HFF-Myc (cell line): ENCODE measurements at regions not wholly inside any gene's neighbourhood (a gene's known extent, or its start where the extent isn't known, plus 50 kb on each side); places are given as distances from the start of the nearest gene placed in this dataset.

Experiments used
- DNase-seq: peaks from one replicate; pipeline ENCODE4 v3.0.0-alpha.2; 2011; ENCODE audit warnings: low read depth; ENCODE audit errors: extremely low read depth
- H3K4me3 ChIP-seq: replicated peaks from 2 replicates; pipeline ENCODE4 v1.5.1; 2011; ENCODE audit warnings: low read depth, mild to moderate bottlenecking, control low read depth, low read length
- TF ChIP-seq, protein P1 (sequence below): IDR thresholded peaks from 2 replicates; pipeline ENCODE4 v1.5.1; 2012; ENCODE audit warnings: mild to moderate bottlenecking, low read depth, low read length, control low read depth; ENCODE audit errors: missing control alignments

DNA sequence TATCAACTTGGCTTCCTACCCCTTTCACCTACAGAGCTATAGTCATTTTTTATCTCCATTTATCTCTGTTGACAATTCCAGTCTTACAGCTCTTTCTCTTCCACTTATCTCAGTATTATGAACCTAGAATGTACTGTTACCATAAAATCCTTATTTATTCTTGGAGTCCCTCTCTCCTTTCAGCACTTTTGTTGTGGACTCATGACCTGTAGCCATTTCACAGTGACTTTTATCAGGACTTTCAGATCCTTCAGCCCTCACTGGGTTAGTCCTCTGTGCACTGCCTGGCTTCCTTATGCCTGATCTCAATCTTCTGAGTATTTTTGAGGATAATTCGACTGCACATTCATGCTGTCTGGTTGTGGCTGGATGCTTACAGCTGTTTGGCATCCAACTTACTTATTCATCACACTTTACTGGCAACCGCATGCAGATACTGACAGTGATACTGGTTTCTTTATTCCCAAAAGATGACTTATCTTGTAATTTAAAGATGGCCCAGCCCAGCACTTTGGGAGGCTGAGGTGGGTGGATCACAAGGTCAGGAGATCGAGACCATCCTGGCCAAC is 293.3 kb downstream of the MAN2A1 start:
- TF ChIP-seq, protein P1, sequence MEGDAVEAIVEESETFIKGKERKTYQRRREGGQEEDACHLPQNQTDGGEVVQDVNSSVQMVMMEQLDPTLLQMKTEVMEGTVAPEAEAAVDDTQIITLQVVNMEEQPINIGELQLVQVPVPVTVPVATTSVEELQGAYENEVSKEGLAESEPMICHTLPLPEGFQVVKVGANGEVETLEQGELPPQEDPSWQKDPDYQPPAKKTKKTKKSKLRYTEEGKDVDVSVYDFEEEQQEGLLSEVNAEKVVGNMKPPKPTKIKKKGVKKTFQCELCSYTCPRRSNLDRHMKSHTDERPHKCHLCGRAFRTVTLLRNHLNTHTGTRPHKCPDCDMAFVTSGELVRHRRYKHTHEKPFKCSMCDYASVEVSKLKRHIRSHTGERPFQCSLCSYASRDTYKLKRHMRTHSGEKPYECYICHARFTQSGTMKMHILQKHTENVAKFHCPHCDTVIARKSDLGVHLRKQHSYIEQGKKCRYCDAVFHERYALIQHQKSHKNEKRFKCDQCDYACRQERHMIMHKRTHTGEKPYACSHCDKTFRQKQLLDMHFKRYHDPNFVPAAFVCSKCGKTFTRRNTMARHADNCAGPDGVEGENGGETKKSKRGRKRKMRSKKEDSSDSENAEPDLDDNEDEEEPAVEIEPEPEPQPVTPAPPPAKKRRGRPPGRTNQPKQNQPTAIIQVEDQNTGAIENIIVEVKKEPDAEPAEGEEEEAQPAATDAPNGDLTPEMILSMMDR, result no peak
- H3K4me3 ChIP-seq, result no peak overlapping the region
- no peak for DNase-seq

DNA sequence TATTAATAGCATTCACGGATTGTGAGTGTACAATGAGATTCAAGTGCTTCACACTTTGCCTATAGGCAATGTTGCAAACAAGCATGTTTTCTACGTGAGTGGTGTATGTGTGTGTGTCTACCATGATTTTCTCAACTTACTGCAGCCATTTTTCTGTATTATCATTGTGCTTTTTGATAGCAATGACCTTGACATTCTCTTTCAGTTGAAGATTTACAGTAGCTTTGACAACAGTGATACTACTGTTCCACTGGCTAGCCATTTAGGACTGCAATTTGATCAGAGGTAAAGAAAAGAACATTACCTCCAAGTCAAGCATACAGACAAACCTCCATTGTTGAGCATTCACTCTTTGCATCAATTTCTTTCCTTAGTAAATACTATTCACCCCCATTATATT is 297.0 kb downstream of the MAN2A1 start:
- TF ChIP-seq, protein P1, result no peak

DNA sequence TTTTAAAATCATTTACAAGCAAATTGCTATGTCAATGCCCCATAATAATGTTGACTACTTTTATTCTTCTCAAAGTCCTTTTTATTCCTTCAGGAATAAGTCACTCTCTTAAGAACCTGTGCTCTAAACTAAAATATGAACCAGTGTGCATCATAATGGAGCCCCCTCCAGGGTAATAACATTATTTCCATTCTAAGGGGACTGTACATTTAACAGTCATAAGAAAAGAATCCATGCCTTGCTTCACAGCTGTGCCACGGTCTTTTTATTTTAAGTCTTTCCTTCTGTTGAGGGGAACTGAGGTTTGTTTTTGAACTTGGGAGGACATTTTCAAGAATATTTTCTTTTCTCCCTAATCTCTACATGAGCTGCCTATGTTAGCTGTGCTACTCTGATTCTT is 297.6 kb downstream of the MAN2A1 start:
- DNase-seq, result no peak
- no peak overlapping the region for H3K4me3 ChIP-seq
- TF ChIP-seq, protein P1, result no peak

More for the DNA sequence above, 297.0 kb downstream of the MAN2A1 start:
- H3K4me3 ChIP-seq, result no peak overlapping the region
- no peak for DNase-seq

DNA sequence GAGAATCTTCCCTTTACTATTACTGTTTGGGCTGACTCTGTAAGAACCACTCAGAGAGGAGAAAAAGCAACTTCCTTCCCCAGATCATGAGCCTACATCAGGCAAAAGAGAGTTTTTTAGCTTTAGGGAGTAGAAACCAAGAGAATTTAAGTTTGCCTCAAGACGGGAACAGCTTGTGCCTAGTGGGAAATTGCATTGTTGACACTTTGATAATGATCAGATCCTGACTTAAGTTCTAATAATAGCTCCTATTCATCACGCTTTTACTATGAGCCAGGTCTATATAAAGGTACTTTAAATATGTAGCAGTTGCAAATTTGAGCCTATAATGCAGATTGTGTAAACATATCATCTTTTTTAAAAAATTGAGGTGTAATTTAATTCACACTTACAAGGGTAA is 298.2 kb downstream of the MAN2A1 start:
- DNase-seq, result no peak
- TF ChIP-seq, protein P1, result no peak
- no peak overlapping the region for H3K4me3 ChIP-seq

DNA sequence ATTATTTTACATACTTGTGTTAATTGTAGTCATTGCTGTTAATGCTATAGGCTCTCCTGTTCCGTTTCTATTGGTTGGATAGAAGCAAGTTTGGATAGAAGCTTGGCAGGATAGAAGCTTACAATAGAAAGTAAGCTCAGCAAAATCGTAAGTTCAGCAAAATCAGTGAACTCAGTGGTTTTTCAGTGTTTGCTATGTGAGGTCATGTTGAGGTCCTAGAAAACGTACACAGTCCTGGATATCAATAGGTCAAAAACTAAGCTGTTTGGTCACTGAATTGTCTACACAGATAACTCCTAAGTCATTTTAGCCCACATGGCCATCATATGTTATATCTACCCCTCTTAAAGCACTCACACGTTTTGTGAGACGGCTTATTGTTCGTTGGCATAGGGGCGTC is 299.4 kb downstream of the MAN2A1 start:
- TF ChIP-seq, protein P1, result no peak
- no peak for DNase-seq
- H3K4me3 ChIP-seq, result no peak overlapping the region

DNA sequence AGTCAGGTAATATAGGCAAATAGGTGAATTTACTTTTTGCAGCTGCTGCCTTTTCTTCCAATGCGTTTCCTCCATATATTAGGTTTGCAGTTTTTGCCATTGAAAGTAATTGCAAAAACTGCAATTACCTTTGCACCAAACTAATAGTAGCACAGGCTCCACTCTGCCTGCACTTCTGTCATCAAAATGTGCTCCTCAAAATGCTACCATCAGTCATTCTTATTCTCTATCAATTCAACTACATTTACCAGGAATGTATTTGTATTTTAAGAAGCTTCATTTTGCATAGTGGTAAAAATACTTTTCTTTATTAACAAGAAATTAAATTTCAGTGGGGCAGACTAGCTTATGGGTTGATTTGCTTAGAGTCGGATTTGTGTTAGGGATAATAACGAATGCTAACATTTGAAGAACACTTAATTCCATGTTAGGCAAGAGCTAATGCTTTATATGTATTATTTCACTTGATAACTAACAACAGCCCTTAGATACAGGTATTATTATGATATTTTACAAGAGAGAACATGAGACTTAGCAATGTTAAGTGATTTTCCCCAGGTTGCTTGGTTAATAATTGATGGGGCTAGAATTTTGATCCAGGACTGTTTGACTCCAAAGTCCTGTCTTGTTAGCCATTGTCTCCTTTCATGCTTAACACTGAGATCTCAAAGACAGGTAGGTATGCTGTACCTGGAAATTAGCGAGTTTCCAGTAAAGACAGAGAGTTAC is 300.4 kb downstream of the MAN2A1 start:
- DNase-seq, result no peak
- TF ChIP-seq, protein P1, result no peak
- H3K4me3 ChIP-seq, result no peak overlapping the region
